ENCODE measurements at regions not wholly inside any gene's neighbourhood (a gene's known extent, or its start where the extent isn't known, plus 50 kb on each side); places are given as distances from the start of the nearest gene placed in this dataset.

GRCh38 chr2:82986899-82987298 is 1472.2 kb downstream of the SUCLG1 start:
- CTCF ChIA-PET: no interaction called here
- DNase-seq (ENCODE audit: extremely low spot score): no peak
- POLR2A ChIA-PET: no interaction called here
- TF ChIP-seq, protein P1, sequence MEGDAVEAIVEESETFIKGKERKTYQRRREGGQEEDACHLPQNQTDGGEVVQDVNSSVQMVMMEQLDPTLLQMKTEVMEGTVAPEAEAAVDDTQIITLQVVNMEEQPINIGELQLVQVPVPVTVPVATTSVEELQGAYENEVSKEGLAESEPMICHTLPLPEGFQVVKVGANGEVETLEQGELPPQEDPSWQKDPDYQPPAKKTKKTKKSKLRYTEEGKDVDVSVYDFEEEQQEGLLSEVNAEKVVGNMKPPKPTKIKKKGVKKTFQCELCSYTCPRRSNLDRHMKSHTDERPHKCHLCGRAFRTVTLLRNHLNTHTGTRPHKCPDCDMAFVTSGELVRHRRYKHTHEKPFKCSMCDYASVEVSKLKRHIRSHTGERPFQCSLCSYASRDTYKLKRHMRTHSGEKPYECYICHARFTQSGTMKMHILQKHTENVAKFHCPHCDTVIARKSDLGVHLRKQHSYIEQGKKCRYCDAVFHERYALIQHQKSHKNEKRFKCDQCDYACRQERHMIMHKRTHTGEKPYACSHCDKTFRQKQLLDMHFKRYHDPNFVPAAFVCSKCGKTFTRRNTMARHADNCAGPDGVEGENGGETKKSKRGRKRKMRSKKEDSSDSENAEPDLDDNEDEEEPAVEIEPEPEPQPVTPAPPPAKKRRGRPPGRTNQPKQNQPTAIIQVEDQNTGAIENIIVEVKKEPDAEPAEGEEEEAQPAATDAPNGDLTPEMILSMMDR (IDR thresholded peaks at IDR 0.05; ENCODE audit: control extremely low read depth, extremely low read depth, low read depth, missing control alignments): no peak

DNA sequence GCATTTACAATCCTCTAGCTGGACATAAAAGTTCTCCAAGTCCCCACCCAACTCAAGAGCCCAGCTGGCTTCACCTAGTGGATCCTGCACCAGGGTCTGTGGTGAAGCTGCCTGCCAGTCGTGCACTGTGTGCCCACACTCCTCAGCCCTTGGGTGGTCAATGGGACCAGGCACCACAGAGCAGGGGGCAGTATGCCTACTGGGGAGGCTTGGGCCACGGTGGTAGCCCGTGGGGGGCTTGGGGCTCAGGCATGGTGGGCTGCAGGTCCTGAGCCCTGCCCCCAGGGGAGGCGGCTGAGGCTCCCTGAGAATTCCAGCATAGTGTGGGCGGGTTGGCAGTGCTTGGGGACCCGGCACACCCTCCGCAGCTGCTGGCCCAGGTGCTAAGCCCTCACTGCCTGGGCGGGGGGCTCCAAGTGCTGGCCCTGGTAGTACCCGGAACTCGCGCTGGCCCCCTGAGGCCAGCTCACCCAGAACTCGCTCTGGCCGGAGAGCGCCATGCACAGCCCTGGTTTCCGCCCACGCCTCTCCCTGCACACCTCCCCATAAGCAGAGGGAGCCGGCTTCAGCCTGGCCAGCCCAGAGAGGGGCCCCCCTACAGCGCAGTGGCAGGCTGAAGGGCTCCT is 1473.4 kb downstream of the SUCLG1 start:
- POLR2A ChIA-PET: no interaction called here
- TF ChIP-seq, protein P1 (IDR thresholded peaks at IDR 0.05; ENCODE audit: control extremely low read depth, extremely low read depth, low read depth, missing control alignments): no peak
- CTCF ChIA-PET: interaction anchor here (0.9 kb wide), 1 partner anchor 16 kb away, joined by 3 read pairs; no protein-coding TSS in a partner anchor
- DNase-seq (ENCODE audit: extremely low spot score): no peak

DNA sequence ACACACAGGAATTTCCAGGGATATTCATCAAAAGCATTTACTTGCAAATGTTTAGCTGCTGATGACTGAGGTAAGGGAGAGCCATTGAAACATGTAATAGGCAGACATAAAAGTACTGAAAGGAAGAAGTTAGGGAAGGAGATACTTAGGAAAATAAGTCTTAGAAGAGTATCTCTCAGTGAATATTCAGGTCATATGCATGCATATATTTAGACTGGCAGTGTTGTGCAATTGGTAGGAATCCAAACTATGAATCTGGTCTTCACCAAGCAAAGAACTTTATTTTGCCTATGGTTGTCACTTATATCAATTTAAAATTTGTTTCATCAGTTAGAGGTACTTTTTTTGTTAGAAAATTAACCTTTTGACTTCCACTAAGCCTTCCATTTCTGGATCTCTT is 1490.7 kb downstream of the SUCLG1 start:
- CTCF ChIA-PET: no interaction called here
- POLR2A ChIA-PET: no interaction called here
- no peak for DNase-seq (ENCODE audit: extremely low spot score)
- TF ChIP-seq, protein P1 (IDR thresholded peaks at IDR 0.05; ENCODE audit: control extremely low read depth, extremely low read depth, low read depth, missing control alignments): no peak

DNA sequence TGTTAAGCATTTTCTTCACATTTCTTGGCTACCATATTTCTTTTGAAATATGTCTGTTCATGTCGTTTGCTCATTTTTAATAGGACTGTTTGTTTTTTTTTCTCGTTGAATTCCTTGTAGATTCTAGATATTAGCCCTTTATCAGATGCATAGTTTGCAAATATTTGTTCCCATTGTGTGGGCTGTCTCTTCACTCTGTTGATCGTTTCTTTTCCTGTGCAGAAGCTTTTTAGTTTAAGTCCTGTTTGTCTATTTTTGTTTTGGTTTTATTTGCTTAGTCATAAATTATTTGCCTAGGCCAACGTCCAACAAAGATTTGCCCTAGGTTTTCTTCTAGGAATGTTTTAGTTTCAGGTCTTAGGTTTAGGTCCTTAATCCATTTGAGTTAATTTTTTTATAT is 1494.7 kb downstream of the SUCLG1 start:
- no peak for DNase-seq (ENCODE audit: extremely low spot score)
- TF ChIP-seq, protein P1 (IDR thresholded peaks at IDR 0.05; ENCODE audit: control extremely low read depth, extremely low read depth, low read depth, missing control alignments): no peak
- CTCF ChIA-PET: no interaction called here
- POLR2A ChIA-PET: no interaction called here

- CTCF ChIA-PET: no interaction called here
- POLR2A ChIA-PET: no interaction called here
- TF ChIP-seq, protein P1 (IDR thresholded peaks at IDR 0.05; ENCODE audit: control extremely low read depth, extremely low read depth, low read depth, missing control alignments): no peak
- DNase-seq (ENCODE audit: extremely low spot score): no peak
Observed at GRCh38 chr2:82959727-82960126, 1499.4 kb downstream of the SUCLG1 start.

GRCh38 chr2:82954868-82955267 is 1504.2 kb downstream of the SUCLG1 start:
- TF ChIP-seq, protein P1 (IDR thresholded peaks at IDR 0.05; ENCODE audit: control extremely low read depth, extremely low read depth, low read depth, missing control alignments): no peak
- CTCF ChIA-PET: no interaction called here
- POLR2A ChIA-PET: no interaction called here
- DNase-seq (ENCODE audit: extremely low spot score): no peak
